GM12864 (cell line): ENCODE measurements at regions not wholly inside any gene's neighbourhood (a gene's known extent, or its start where the extent isn't known, plus 50 kb on each side); places are given as distances from the start of the nearest gene placed in this dataset.

Source experiments
- DNase-seq: peaks from one replicate; pipeline ENCODE4 v3.0.0-alpha.2; 2011; ENCODE audit warnings: low read depth
- H3K4me3 ChIP-seq: 2 replicates; pipeline ENCODE4 v1.5.1; 2011; ENCODE audit warnings: mild to moderate bottlenecking, low read depth, low read length, control low read depth
- CTCF ChIP-seq: IDR thresholded peaks from 2 replicates; pipeline ENCODE4 v1.5.1; 2011; ENCODE audit warnings: low read depth, mild to moderate bottlenecking, moderate library complexity, low read length, control low read depth, inconsistent platforms; ENCODE audit errors: missing control alignments

DNA sequence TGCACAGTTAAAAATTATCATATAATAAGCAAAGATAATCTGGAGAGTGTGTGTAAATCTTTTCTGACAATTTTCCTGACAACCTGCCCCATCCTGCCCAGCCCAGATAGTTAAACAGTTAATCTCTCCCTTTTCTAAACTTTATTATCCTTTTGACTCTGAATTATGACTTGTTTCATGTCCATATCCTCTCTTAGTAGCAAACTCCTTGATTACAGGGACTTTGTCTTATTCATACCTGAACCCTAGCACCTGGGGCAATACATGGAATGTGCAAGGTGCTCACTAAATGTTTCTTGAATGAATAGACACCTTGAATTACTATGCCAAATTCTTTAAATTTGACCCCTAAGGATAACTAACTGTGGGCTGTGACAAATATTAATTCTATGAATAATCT is 186.7 kb downstream of the FAM170A start:
- no peak for DNase-seq

DNA sequence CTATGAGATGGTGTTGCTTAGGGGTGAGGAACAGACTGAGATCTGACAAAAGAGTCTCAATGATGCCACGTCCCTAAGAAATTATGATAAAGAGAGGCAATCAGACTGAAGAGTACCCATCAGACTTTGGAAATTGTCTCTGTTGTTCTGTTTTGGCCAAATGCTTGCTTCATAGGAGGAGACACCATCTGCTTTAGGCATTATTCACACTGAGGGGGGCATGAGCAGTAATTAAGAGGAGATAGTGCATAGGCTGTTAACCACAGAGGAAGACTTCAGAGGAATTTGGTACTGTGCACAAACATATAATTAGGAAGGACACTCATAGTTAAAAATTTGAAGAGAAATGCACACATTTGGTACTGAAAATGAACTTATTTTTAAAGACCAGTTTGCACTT is 190.7 kb downstream of the FAM170A start:
- no peak for TF ChIP-seq CTCF
- no peak for DNase-seq
- no peak overlapping the region for H3K4me3 ChIP-seq

More for the DNA sequence above, 186.7 kb downstream of the FAM170A start:
- no peak overlapping the region for H3K4me3 ChIP-seq
- TF ChIP-seq CTCF = no peak

- TF ChIP-seq CTCF = no peak
- H3K4me3 ChIP-seq = no peak overlapping the region
- DNase-seq = no peak
Observed at GRCh38 chr5:119820608-119821007, 191.2 kb downstream of the FAM170A start.

GRCh38 chr5:119828541-119828940 is 199.2 kb downstream of the FAM170A start:
- H3K4me3 ChIP-seq = no peak overlapping the region
- TF ChIP-seq CTCF = no peak
- DNase-seq = no peak

- no peak for TF ChIP-seq CTCF
- DNase-seq = no peak
- H3K4me3 ChIP-seq = no peak overlapping the region
Observed at GRCh38 chr5:119829341-119829740, 200.0 kb downstream of the FAM170A start.

- H3K4me3 ChIP-seq = no peak overlapping the region
- no peak for TF ChIP-seq CTCF
- DNase-seq = no peak
Observed at GRCh38 chr5:119833176-119833575, 203.8 kb downstream of the FAM170A start.

GRCh38 chr5:119840175-119840574 is 210.8 kb downstream of the FAM170A start:
- no peak overlapping the region for H3K4me3 ChIP-seq
- TF ChIP-seq CTCF = no peak
- no peak for DNase-seq
